Fibroblast of skin of right biceps (primary cell): ENCODE measurements at regions not wholly inside any gene's neighbourhood (a gene's known extent, or its start where the extent isn't known, plus 50 kb on each side); places are given as distances from the start of the nearest gene placed in this dataset.

Source experiments
- DNase-seq: peaks from one replicate; pipeline ENCODE4 v3.0.0-alpha.2; 2013

DNA sequence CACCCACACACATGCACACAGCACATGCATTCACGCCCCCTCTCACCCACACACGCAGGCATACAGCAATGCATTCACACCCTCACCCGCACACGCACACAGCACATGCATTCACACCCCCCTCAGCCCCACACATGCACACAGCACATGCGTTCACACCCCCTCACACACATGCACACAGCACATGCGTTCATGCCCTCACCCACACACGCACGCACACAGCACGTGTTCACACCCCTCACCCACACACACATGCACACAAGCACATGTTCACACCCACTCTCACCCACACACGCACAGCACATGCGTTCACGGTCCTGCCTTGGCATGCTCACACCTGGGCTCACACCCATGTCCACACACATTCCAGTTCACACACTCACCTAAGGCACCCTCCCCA lies 64.2 kb downstream of the ENGASE start:
- DNase-seq = no peak

DNA sequence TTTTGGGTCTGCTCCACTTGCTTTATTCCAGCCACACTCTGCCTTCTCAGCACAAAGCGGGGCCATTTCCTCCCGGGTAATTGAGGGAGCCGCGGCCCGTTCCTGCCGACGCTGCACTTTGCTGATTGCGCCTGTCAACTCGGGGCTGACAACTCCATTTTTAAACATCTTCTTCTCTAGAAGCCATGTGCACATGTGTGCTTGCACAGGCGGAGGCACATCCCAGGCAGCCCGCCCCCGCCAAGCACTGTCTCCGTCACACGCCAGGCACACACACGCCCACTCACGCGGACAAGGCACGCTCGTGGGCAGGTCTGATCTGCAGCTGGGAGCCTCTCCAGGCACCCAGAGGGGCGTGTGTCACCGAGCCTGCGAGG lies 63.2 kb downstream of the ENGASE start:
- no peak for DNase-seq

- DNase-seq = no peak
Measured at GRCh38 chr17:79137015-79137788, 62.6 kb downstream of the ENGASE start.

GRCh38 chr17:79136596-79136995 lies 62.0 kb downstream of the ENGASE start:
- DNase-seq = no peak
